Stimulated activated CD4-positive, alpha-beta T cell treated with anti-CD3 and anti-CD28 coated beads, Interleukin-1b, Interleukin-23, amount 100 ng/mL, for 4 hours (primary cell): ENCODE measurements at regions not wholly inside any gene's neighbourhood (a gene's known extent, or its start where the extent isn't known, plus 50 kb on each side); places are given as distances from the start of the nearest gene placed in this dataset.
"Not testable (repeated sequence)": the region's sequence is repeated elsewhere in the genome, so short reads cannot be mapped to it uniquely, and the experiment has no call there.

Experiments used
- DNase-seq, 2 donors: peaks; one replicate each; pipeline ENCODE4 v3.0.0-alpha.2; 2020; ENCODE audit warnings: low read depth in 2 of 2

DNA sequence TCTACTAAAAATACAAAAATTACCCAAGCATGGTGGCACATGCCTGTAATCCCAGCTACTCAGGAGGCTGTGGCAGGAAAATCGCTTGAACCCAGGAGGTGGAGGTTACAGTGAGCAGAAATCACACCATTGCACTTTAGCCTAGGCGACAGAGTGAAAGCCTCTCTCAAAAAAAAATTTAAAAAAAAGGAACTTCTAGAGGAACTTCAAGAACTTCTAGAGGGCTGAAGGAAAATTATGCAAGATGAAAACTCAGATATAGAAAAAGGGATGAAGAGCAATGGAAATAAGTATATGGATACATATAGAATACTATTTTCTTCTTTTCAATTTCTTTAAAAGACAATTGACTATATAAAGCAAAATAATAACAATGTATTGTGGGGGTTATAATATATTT lies 51.2 kb upstream of the PRR5 start:
- no peak for DNase-seq

DNA sequence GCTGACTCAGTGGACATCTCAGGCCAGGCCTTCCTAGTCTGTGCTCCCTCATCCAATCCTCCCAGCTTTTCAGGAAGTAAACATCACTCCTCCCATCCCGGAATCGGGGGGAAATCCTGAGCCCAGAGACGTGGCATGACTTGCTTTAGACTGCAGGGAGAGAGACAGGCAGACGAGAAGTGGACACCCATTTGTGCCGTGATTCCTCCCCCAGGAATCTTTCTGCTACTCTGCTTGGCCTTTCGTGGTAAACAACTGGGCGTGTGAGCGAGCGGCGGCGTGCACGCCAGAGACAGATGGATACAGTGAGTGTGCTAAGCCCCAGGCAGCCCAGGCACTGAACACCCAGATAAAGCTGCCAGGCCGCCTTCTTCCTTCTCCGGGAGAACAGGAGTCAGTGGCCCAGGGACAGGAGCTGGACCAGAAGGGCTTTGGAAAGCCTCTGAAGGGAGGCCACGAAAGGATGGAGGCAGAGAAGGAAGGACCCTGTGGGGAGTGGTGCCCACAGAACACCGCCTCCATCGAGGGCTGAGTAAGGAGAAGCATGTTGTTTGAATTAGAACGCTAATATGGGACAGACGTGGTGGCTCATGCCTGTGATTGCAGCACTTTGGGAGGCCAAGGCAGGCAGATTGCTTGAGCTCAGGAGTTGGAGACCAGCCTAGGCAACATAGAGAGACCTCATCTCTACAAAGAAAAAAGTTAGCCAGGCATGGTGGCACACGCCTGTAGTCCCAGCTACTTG lies 53.0 kb upstream of the PRR5 start:
- no peak for DNase-seq

DNA sequence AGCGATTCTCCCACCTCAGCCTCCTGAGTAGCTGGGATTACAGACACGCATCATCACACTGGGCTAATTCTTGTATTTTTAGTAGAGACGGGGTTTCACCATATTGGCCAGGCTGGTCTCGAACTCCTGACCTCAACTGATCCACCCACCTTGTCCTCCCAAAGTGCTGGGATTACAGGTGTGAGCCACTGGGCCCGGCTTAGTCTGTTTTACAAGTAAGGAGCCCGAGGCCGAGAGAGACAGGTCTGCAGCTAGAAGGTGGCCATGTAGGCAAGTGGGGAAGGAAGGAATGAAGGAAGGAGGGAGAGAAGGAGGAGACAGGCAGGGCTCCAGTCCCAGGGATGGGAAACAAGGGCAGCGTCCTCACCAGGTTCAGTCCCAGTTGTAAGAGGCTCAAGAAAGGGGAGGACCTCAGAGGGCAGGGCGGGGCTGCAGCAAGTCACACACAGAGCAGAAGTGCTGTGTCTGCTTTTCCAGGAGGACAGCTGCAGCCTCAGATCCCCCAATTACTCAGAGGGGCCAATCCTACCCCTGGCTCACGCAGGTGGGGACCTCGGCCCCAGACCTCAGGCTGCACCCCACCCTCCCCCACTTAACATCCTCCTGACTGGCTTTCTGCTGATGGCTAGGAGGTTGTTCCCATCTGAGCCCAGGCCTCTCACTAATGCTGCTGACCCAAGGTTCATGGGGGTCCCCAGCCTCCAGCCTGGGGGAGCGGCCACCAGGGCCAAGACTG lies 53.8 kb upstream of the PRR5 start:
- DNase-seq, result no peak

DNA sequence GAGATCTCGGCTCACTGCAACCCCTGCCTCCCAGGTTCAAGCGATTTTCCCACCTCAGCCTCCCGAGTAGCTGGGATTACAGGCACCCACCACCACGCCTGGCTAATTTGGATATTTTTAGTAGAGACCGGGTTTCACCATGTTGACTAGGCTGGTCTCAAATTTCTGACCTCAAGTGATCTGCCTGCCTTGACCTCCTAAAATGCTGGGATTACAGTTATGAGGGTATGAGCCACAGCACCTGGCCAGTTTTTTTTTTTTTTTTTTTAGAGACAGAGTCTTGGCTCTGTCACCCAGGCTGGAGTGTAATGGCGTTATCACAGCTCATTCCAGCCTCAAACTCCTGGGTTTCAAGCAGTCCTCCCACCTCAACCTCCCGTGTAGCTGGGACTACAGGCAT lies 54.9 kb upstream of the PRR5 start:
- no peak for DNase-seq

DNA sequence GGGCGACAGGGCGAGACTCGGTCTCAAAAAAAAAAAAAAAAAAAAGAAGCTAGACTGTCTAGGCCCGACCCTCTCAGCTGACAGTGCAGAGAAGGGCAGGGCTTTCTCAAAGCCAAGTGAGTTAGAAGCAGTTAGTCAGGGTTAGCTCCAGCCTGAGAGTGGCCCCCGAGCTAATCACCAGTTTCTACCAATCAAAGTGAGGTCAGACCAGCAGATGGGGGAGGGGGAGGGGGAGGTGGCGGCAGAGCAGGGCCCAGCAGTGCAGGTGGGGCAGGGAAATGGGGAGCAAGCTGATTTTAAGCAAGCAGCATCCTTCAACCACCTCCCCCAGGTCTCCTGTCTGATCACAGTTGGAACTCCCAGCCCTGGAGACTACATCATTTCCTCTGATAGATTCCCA lies 55.3 kb upstream of the PRR5 start:
- DNase-seq, result no peak

DNA sequence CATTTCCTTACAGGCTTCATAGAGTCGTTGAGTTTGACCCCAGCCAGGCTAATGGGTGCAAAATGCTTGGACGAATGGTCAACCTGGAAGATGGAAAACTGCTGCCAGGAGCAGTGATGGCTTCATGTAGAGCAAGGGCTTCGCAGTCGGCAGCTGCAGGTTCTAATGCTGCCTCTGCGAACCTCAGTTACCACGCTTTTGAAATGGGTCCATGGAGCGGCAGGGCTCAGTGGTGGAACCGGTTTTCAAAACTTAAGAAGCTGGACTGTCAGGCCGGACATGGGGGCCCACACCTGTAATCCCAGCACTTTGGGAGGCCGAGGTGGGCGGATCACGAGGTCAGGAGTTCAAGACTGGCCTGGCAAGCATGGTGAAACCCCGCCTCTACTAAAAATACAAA lies 55.9 kb upstream of the PRR5 start:
- no peak for DNase-seq

DNA sequence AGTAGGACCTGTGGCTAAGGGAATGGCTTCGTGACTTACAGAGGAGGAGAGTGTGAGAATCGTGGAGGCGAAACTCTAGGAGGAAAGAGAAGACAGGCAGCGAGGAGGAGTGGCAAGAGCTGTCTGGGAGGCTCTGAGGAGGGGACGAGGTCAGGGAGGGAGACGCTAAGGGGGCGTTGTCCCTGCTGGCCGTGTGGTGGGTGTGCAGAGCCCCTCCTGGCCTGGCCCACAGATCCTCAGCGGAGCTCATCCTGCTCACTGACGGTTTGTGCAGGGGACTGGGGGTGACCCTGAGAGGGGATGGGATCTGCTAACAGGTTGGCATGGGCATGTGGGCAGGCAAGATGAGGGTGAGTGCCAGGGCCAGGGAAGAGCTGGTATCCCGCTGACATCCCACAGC lies 56.5 kb upstream of the PRR5 start:
- no peak for DNase-seq

DNA sequence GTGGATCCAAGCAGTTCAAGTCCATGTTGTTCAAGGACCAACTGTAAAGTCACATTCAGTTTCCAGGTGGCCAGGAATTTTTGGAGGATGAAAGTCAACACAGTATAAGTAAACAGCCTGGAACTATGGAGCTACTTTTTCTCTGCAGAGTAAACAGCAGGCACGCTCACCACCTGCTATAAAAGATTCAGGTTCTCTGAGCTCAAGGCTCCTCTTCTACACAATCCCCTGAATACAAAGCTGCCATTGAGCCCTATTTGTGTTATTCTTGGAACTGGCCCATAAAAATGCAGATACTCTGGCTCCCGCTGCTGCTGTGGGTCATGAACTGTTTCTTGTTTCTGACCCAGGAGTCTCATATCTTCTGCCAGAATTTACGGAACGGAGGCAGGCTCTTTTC lies 56.9 kb upstream of the PRR5 start:
- DNase-seq, result no peak

DNA sequence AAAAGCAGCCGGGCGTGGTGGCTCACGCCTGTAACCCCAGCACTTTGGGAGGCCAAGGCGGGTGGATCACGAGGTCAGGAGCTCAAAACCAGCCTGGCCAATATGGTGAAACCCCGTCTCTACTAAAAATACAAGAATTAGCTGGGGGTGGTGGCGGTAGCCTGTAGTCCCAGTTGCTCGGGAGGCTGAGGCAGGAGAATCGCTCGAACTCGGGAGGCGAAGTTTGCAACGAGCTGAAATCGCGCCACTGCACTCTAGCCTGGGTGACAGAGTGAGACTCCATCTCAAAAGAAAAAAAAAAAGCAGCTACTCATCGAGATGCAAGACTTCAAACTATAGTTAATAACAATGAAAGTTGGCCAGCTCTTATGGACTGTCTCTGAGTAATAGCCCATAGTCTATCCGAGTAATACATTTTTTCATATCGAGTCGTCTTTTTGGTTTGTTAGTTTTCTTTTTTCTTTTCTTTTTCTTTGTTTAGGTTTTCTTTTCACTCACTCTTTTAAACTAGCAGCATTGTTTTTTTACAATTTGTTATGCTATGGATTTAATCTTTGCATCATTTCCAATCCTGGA lies 58.4 kb upstream of the PRR5 start:
- DNase-seq, result not testable (repeated sequence)

DNA sequence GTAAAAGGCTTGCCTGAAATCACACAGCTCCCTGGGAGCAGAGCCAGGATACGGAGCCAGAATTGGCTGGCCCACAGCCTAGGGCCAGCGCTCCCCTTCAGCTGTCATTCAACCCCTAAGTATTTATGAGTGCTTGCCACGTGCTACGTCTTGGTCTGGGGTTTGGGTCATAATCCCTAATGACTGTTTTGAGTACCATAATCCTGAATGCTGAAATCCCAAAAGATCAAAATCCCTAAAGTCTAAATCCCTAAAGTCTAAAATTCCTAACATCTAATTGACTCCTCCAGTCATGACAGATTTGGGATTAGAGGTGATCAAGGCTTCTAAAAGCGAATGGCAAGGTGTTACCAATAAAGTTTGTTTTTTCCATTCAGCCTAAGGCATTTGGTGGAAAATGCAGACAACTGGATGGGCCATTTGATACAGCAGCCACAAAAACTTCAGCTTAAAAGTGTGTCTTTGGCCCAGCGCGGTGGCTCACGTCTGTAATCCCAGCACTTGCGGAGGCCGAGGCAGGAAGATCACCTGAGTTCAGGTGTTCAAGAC lies 59.8 kb upstream of the PRR5 start:
- no peak for DNase-seq

DNA sequence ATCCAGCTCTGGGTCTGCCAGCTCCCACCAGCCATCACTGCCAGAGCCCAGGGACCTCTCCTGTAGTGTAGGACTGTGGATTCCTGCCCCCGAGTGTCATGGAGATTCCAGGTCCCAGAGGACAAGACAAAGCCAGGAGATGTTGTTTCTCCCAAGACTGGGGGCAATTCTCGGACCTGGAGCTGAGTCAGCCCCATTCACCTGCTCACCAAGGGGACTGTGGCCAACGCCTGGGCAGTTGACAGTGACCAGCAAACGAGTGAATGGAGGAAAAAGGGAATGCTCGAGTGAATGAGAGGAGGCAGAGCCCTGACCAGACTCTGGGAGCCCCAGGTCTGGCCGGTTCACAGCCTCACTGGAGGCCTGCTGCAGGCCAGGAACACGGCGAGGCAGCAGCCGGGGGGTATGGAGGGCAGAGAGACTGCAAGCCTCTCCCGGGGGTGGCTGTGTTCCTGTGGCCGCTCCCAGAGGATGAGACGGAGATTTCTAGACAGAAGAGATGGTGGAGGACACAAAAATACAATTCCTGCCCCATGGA lies 61.3 kb upstream of the PRR5 start:
- DNase-seq, result no peak

DNA sequence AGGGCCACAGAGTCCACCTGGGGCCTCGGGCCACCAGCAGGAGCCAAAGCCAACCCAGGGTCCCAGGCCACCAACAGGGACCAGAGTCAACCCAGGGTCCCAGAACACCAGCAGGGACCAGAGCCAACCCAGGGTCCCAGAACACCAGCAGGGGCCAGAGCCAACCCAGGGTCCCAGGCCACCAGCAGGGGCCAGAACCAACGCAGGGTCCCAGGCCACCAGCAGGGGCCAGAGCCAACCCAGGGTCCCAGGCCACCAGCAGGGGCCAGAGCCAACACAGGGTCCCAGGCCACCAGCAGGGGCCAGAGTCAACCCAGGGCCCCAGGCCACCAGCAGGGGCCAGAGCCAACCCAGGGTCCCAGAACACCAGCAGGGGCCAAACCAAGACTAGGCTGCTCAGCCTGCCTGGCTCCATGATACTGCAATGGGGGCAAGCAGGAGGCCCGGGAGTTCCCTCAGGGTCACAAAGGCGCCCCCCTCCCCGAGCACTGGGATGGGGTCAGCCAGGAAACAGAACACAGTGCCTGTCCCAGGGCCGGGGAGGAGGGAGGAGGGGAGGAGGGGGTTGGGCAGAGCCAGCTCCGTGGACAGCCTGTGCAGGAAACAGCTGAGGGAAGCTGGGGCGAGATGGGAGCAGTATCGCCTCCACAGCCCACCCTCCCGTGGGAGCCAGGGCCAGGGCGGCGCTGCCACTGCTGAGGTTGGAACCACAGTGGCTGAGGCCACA lies 62.0 kb upstream of the PRR5 start:
- DNase-seq, result no peak

DNA sequence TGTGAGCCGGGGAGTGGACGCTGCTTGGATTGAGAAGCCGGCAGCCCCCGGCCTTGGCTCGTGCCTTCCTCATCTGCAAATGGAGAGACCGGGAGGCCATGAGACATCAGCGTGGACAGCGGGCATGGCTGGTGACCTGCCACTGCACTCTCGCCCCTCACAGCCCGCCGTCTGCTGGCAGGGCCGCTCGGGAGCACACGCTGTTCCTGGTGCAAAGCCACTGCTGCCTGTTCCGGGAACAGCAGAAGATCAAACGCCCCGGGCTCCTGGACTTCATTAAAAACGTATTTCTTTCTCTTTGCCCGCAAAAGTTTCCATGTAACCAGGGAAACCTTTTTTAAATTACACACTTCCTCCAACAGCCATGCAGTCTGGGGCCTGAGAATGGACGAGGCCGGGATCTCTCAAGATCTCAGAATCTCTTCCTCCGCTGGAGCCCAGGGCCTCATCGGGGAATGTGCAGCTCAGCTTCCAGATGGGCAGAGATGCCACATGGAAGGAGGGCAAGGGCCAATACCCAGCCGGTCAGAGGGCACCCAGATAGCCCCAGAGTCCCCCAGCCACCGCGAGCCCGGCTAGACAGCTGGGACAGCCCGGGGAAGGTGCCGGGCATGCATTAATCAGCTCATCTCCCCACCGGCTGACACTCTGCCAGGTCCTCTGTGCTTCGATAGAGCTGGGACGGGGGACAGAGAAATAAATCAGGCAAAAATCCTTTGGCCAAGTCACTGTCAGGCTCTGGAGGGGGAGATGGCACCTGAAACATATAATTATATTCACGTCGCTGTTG lies 62.8 kb upstream of the PRR5 start:
- no peak for DNase-seq

DNA sequence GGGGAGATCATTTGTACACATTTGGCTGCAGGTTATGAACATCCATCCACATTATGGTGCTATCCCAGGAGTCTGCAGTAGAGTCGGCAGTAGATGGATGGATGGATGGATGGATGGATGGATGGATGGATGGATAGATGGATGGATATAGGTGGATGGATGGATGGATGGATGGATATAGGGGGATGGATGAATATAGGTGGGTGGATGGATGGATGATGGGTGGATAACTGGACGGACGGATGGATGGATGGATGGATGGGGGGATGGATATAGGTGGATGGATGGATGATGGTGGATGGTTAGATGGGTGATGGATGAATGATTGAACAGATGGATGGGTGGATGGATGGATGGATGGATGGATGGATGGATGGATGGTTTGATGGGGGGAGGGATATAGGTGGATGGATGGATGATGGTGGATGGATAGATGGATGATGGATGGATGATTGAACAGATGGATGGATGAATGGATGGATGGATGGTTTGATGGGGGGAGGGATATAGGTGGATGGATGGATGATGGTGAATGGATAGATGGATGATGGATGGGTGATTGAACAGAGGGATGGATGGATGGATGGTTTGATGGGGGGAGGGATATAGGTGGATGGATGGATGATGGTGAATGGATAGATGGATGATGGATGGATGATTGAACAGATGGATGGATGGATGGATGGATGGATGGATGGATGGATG lies 65.3 kb upstream of the PRR5 start:
- not testable (repeated sequence) for DNase-seq

DNA sequence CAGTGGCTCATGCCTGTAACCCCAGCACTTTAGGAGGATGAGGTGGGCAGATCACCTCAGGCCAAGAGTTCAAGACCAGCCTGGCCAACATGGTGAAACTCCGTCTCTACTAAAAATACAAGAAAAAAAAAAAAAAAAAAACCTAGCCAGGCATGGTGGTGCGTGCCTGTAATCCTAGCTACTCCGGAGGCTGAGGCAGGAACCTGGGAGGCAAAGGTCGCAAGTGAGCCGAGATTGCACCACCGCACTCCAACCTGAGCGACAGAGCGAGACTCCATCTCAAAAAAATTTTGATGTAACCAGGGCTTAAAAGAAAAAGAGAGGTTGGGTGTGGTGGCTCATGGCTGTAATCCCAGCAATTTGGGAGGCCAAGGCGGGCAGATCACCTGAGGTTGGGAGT lies 66.4 kb upstream of the PRR5 start:
- not testable (repeated sequence) for DNase-seq

DNA sequence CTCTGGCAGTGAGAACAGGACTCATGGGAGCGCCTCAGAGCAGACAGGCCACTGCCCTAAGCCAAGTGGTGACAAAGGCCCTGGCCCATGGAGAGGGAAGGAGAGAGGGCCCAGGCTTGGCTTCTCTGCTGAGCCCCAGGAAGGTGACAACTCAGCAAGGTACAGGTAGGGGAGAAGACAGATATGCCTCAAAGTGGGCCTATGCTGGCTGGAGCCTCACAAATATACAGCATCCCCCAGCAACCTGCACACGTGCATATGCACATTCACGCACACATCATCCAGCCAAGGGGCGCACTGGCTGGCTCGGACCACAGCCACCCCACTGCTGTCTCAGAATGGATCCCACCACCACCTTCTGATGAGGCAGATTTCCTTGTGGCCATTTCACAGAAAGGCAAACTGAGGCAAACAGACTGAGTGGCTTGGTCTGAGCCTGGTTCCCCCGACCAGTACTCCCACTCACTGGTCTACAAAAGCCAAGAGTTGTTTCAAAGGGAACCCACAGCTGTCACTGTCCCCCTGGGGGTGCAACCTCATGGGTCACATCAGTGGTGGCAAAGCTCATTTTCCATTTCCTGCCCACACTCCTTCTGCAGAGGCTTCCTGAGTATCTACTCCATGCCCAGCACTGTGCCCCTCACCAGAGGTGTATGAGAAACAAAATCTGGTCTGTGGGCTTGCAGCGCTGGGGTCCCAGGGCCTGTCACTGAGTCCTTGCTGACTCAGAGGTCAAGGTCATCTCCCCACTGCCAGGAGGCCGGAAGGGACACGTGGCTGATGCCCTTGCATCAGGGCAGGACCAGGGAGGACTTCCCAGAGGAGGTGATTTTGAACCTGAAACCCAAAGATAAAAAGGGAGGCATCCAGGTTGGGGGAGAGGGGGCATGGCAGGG lies 67.3 kb upstream of the PRR5 start:
- DNase-seq, result no peak

DNA sequence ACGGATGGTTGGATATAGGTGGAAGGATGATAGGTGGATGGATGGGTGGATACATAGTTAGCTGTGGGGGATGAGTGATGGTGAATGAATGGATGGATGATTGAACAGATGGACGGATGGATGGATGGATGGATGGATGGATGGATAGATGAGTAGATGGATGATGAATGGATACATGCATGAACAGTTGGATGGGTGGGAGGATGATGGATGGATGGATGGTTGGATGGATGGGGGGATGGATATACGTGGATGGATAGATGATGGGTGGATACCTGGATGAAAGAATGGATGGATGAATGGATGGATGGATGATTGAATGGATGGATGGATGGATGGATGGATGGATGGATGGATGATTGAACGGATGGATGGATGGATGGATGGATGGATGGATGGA lies 68.4 kb upstream of the PRR5 start:
- no peak for DNase-seq

DNA sequence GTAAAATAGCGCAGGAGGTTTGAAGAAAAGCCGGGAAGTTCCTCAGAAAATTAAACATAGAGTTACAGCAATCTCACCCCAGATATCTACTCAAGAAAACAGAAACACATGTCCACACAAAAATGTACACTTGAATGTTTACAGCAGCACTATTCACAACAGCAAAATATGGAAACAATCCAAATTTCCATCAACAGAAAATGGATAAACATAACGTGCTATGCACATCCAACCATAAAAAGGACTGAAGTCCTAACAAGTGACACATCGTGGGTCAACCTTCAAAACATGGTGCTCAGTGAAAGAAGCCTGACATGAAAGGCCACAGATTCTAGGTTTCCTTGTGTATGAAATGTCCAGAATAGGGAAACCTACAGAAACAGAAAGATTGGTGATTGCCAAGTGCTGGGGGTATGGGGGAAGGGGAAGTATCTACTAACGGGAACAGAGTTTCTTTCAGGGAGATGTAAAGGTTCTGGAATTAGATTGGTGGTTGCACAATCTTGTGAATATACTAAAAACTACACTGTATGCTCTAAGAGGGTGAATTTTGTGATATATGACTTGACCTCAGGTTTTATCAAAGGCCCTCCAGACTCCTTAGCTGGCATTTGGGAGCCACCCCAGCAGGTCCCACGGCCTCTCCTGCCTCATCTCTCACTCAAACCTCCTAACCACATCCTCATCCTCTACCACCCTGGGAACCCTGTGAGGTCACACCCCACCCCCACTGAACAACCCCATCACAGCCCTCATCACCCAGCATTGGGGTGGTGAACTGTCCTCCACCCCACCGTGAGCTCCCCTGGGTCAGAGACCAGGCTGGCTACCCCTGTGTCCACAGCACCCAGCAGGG lies 69.2 kb upstream of the PRR5 start:
- DNase-seq, result no peak

DNA sequence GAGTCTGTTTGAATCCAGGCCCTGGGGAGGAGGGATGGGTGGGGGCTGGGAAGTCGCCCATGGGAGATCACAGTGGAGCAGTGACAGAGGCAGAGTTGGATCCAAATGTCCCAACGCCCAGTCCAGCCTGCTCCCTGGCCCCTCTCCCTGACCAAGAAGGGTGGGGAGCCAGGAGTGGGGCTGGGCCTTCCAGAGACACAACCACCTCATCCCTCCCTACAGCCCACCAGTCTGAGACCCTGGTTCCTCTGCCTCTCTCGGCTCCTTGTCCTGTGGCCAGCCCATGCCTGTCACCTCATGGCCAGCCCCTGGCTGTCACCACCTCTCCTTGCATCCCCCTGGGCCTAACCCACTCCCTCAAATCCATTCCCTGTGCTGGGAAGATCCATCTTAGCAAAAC lies 71.2 kb upstream of the PRR5 start:
- no peak for DNase-seq
